GM12892 (cell line): ENCODE measurements at regions not wholly inside any gene's neighbourhood (a gene's known extent, or its start where the extent isn't known, plus 50 kb on each side); places are given as distances from the start of the nearest gene placed in this dataset.

Experiments
- POLR2AphosphoS5 ChIP-seq: IDR thresholded peaks from 2 replicates; pipeline ENCODE4 v1.6.1; 2011; ENCODE audit warnings: low read depth, low read length, control low read depth
- TAF1 ChIP-seq: IDR thresholded peaks from 2 replicates; pipeline ENCODE4 v1.6.1; 2011; ENCODE audit warnings: low read depth, mild to moderate bottlenecking, control low read depth, low read length, borderline replicate concordance

- TF ChIP-seq POLR2AphosphoS5, result no peak
- no peak for TF ChIP-seq TAF1
Observed at GRCh38 chr17:79216391-79216790, 141.8 kb downstream of the ENGASE start.
